ENCODE measurements at regions not wholly inside any gene's neighbourhood (a gene's known extent, or its start where the extent isn't known, plus 50 kb on each side); places are given as distances from the start of the nearest gene placed in this dataset.
A peak's percentile ranks its signal among the peaks of the same experiment; 100 is the strongest.

DNA sequence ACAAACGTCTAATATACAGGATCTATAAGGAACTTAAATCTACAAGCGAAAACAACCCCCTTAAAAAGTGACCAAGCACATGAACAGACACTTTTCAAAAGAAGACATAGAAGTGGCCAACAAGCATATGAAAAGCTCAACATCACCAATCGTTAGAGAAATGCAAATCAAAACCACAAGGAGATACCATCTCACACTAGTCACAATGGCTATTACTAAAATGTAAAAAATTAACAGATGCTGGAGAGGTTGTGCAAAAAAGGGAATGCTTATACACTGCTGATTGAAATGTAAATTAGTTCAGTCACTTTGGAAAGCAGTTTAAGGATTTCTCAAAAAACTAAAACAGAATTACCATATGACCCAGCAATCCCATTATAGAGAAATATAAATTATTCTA lies 1148.5 kb upstream of the FAM98A start:
- no peaks in the 10 kb centered on the region for H3K27me3 ChIP-seq (ENCODE audit: insufficient read depth, low read depth)
- ChIA-PET CTCF (no interaction called here), POLR2A (ENCODE audit: unreplicated experiment) (no interaction called here)
- H3K27ac ChIP-seq, result no peak overlapping the region
- TF ChIP-seq EZH2 (IDR thresholded peaks at IDR 0.05; ENCODE audit: low read depth), result no peak
- TF ChIP-seq, protein P1, sequence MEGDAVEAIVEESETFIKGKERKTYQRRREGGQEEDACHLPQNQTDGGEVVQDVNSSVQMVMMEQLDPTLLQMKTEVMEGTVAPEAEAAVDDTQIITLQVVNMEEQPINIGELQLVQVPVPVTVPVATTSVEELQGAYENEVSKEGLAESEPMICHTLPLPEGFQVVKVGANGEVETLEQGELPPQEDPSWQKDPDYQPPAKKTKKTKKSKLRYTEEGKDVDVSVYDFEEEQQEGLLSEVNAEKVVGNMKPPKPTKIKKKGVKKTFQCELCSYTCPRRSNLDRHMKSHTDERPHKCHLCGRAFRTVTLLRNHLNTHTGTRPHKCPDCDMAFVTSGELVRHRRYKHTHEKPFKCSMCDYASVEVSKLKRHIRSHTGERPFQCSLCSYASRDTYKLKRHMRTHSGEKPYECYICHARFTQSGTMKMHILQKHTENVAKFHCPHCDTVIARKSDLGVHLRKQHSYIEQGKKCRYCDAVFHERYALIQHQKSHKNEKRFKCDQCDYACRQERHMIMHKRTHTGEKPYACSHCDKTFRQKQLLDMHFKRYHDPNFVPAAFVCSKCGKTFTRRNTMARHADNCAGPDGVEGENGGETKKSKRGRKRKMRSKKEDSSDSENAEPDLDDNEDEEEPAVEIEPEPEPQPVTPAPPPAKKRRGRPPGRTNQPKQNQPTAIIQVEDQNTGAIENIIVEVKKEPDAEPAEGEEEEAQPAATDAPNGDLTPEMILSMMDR (conservative IDR thresholded peaks at IDR 0.05), result no peak
- no peaks in the 10 kb centered on the region for H3K79me2 ChIP-seq (ENCODE audit: low read depth)
- H3F3A ChIP-seq (ENCODE audit: insufficient read depth, low read depth), result no peaks in the 10 kb centered on the region
- DNase-seq, result no peak
- intact Hi-C loops (cut with micrococcal nuclease; ENCODE audit: unreplicated experiment), result no loop called here
- H3K4me2 ChIP-seq, result no peak overlapping the region
- H3K4me1 ChIP-seq (replicated peaks; ENCODE audit: insufficient read depth), result no peaks in the 10 kb centered on the region
- no peak overlapping the region for H2AFZ ChIP-seq
- no peaks in the 10 kb centered on the region for H3K9me3 ChIP-seq (ENCODE audit: insufficient read depth, low read depth)
- H3K9me2 ChIP-seq (ENCODE audit: insufficient read depth), result no peaks in the 10 kb centered on the region
- H4K20me1 ChIP-seq (ENCODE audit: insufficient read depth), result no peaks in the 10 kb centered on the region
- no peaks in the 10 kb centered on the region for H3K36me3 ChIP-seq (ENCODE audit: low read depth)
- no TSS peak for BruUV-seq (replicated peaks)
- no peak overlapping the region for H3K4me3 ChIP-seq

DNA sequence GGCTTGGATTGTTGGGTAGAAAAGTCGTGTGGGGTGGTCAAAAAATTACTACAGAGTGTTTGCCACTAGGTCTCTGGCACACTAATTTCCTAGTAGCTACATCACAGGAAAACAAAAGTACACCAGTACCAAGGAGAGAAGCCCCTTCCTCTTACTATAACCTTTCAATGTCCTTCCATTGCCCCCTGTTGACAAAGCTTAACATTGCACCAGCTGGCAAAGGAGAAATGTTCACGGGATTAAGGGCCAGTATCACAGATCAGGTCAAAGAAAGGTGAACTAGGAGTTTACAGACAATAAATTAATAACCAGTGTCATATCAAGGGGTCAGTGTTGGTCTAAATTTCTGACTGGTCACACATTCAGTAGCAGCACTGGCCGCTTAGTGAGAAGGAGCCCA lies 1139.6 kb upstream of the FAM98A start:
- intact Hi-C loops (cut with micrococcal nuclease; ENCODE audit: unreplicated experiment), result no loop called here
- no peak overlapping the region for H3K27ac ChIP-seq
- POLR2A ChIA-PET (ENCODE audit: unreplicated experiment), result no interaction called here
- TF ChIP-seq, protein P1 (conservative IDR thresholded peaks at IDR 0.05), result 0 out of 2 replicates have a peak, but pooled peaks have one; percentile 14
- TF ChIP-seq EZH2 (IDR thresholded peaks at IDR 0.05; ENCODE audit: low read depth), result no peak
- no peak overlapping the region for H3K4me2 ChIP-seq
- no TSS peak for BruUV-seq (replicated peaks)
- no peaks in the 10 kb centered on the region for H4K20me1 ChIP-seq (ENCODE audit: insufficient read depth)
- H3K36me3 ChIP-seq (ENCODE audit: low read depth), result no peaks in the 10 kb centered on the region
- H3K4me1 ChIP-seq (replicated peaks; ENCODE audit: insufficient read depth), result no peaks in the 10 kb centered on the region
- no peak for DNase-seq
- no peaks in the 10 kb centered on the region for H3K9me2 ChIP-seq (ENCODE audit: insufficient read depth)
- H3K79me2 ChIP-seq (ENCODE audit: low read depth), result no peaks in the 10 kb centered on the region
- CTCF ChIA-PET, result interaction anchor here (0.6 kb wide), 1 partner anchor 1419 kb away, joined by 3 read pairs; no protein-coding TSS in a partner anchor
- no peak overlapping the region for H3K4me3 ChIP-seq
- no peaks in the 10 kb centered on the region for H3K27me3 ChIP-seq (ENCODE audit: insufficient read depth, low read depth)
- no peaks in the 10 kb centered on the region for H3K9me3 ChIP-seq (ENCODE audit: insufficient read depth, low read depth)
- H3F3A ChIP-seq (ENCODE audit: insufficient read depth, low read depth), result no peaks in the 10 kb centered on the region
- no peak overlapping the region for H2AFZ ChIP-seq

GRCh38 chr2:34737146-34737545 lies 1138.0 kb upstream of the FAM98A start:
- Histone ChIP-seq H3K9me2 (ENCODE audit: insufficient read depth) (no peaks in the 10 kb centered on the region), H3K79me2 (ENCODE audit: low read depth) (no peaks in the 10 kb centered on the region), H3K27ac (no peak overlapping the region), H2AFZ (no peak overlapping the region), H3F3A (ENCODE audit: insufficient read depth, low read depth) (no peaks in the 10 kb centered on the region), H3K9me3 (ENCODE audit: insufficient read depth, low read depth) (no peaks in the 10 kb centered on the region), H3K4me1 (replicated peaks; ENCODE audit: insufficient read depth) (no peaks in the 10 kb centered on the region), H4K20me1 (ENCODE audit: insufficient read depth) (no peaks in the 10 kb centered on the region), H3K4me3 (no peak overlapping the region), H3K4me2 (no peak overlapping the region), H3K27me3 (ENCODE audit: insufficient read depth, low read depth) (no peaks in the 10 kb centered on the region), H3K36me3 (ENCODE audit: low read depth) (no peaks in the 10 kb centered on the region)
- no TSS peak for BruUV-seq (replicated peaks)
- CTCF ChIA-PET, result no interaction called here
- intact Hi-C loops (cut with micrococcal nuclease; ENCODE audit: unreplicated experiment), result no loop called here
- no peak for DNase-seq
- TF ChIP-seq, protein P1 (conservative IDR thresholded peaks at IDR 0.05), result no peak
- TF ChIP-seq EZH2 (IDR thresholded peaks at IDR 0.05; ENCODE audit: low read depth), result no peak
- POLR2A ChIA-PET (ENCODE audit: unreplicated experiment), result no interaction called here

Measured in PC-9 (cell line).